Esophagus muscularis mucosa (tissue), 4 donors: ENCODE measurements at regions not wholly inside any gene's neighbourhood (a gene's known extent, or its start where the extent isn't known, plus 50 kb on each side); places are given as distances from the start of the nearest gene placed in this dataset.

ENCODE experiments used
- DNase-seq: peaks from one replicate; pipeline ENCODE4 v3.0.0-alpha.2; 2017; ENCODE audit errors: extremely low spot score
- H3K27ac ChIP-seq, 4 donors: fragments of 200-600 bp; sonication (generic); replicated peaks in 1 of 4; 1 replicate in 3 of 4; 2 replicates in 1 of 4; pipeline ENCODE4 v1.5.1; 2016 to 2019; ENCODE audit warnings: mild to moderate bottlenecking in 1 of 4
- H3K27me3 ChIP-seq, 4 donors: fragments of 200-600 bp; sonication (generic); one replicate each; pipeline versions ENCODE4 v1.5.1 to v1.6.0; 2016 to 2019
- H3K36me3 ChIP-seq, 4 donors: fragments of 200-600 bp; sonication (generic); one replicate each; pipeline ENCODE4 v1.5.1; 2016 to 2019
- H3K4me1 ChIP-seq, 4 donors: fragments of 200-600 bp; sonication (generic); one replicate each; pipeline ENCODE4 v1.5.1; 2016 to 2019
- H3K4me3 ChIP-seq, 4 donors: fragments of 200-600 bp; sonication (generic); 1 replicate in 2 of 4; 2 replicates in 2 of 4; pipeline ENCODE4 v1.5.1; 2016 to 2019; ENCODE audit warnings: mild to moderate bottlenecking in 4 of 4, moderate library complexity in 1 of 4
- H3K9me3 ChIP-seq, 4 donors: fragments of 200-600 bp; sonication (generic); 1 replicate in 3 of 4; 2 replicates in 1 of 4; pipeline ENCODE4 v1.5.1; 2016 to 2019
- EP300 ChIP-seq: sonication (generic); formaldehyde crosslinking; IDR thresholded peaks from one replicate; pipeline ENCODE4 v1.6.1; 2017; ENCODE audit warnings: antibody characterized with exemption
- POLR2A ChIP-seq: fragments of 450-650 bp; IDR thresholded peaks from one replicate; pipeline ENCODE4 v1.6.1; 2017; ENCODE audit warnings: antibody characterized with exemption, moderate library complexity, mild to moderate bottlenecking, low read depth
- POLR2AphosphoS5 ChIP-seq, 2 donors: sonication (generic); formaldehyde crosslinking; IDR thresholded peaks; one replicate each; pipeline ENCODE4 v1.6.1; 2017; ENCODE audit warnings: antibody characterized with exemption in 2 of 2
- WGBS: methylation state at CpG from one replicate; pipeline ENCODE4 v1.1.5; 2018; 5-methylcytosine and 5-hydroxymethylcytosine counted together
- intact Hi-C: fragments of 100-400 bp; cut with DNase I; formaldehyde crosslinking; loops from one replicate; pipeline ENCODE4 v1.15.1; 2023
- TF ChIP-seq, protein P1 (sequence below), 3 experiments: fragments of 200-600 bp in 2 of 3; fragments of 450-650 bp in 1 of 3; sonication (generic) in 2 of 3; IDR thresholded peaks; one replicate each; pipeline ENCODE4 v1.5.1; 2017 to 2019; ENCODE audit warnings: antibody characterized with exemption in 3 of 3, mild to moderate bottlenecking in 2 of 3, moderate library complexity in 1 of 3

DNA sequence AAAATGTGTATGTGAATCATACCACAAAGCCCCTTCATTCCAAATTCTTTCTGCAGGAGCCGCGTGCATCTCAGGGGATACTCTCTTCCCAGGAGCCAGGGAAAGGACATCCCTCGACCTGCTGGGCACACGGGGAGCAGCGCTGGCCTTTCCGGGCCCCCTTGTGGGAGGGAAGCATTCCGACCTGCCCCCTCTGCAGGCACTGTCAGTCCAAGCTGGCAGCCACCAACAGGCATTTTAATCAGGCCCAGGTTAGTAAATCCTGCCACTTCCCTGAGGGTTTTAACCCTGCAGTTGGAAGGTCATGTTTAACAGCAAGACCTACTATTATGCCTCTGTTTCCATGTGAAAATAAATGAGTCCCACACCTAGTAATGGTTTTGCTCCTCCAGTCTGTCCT lies 391.5 kb downstream of the SHANK2 start:
- H3K27ac ChIP-seq, result no peak overlapping the region
- no peak overlapping the region for H3K4me3 ChIP-seq
- TF ChIP-seq POLR2AphosphoS5 (IDR thresholded peaks at IDR 0.05), result no peak
- no peak for TF ChIP-seq POLR2A
- TF ChIP-seq EP300, result no peak
- TF ChIP-seq, protein P1, sequence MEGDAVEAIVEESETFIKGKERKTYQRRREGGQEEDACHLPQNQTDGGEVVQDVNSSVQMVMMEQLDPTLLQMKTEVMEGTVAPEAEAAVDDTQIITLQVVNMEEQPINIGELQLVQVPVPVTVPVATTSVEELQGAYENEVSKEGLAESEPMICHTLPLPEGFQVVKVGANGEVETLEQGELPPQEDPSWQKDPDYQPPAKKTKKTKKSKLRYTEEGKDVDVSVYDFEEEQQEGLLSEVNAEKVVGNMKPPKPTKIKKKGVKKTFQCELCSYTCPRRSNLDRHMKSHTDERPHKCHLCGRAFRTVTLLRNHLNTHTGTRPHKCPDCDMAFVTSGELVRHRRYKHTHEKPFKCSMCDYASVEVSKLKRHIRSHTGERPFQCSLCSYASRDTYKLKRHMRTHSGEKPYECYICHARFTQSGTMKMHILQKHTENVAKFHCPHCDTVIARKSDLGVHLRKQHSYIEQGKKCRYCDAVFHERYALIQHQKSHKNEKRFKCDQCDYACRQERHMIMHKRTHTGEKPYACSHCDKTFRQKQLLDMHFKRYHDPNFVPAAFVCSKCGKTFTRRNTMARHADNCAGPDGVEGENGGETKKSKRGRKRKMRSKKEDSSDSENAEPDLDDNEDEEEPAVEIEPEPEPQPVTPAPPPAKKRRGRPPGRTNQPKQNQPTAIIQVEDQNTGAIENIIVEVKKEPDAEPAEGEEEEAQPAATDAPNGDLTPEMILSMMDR (IDR thresholded peaks at IDR 0.05), result no peak
- H3K27me3 ChIP-seq, result no peaks in the 10 kb centered on the region
- no peaks in the 10 kb centered on the region for H3K36me3 ChIP-seq
- DNase-seq, result no peak
- H3K4me1 ChIP-seq, result no peaks in the 10 kb centered on the region
- no peaks in the 10 kb centered on the region for H3K9me3 ChIP-seq
- WGBS, result 52% methylated on average over 7 of the region's 7 CpGs
- intact Hi-C loops, result no loop called here

DNA sequence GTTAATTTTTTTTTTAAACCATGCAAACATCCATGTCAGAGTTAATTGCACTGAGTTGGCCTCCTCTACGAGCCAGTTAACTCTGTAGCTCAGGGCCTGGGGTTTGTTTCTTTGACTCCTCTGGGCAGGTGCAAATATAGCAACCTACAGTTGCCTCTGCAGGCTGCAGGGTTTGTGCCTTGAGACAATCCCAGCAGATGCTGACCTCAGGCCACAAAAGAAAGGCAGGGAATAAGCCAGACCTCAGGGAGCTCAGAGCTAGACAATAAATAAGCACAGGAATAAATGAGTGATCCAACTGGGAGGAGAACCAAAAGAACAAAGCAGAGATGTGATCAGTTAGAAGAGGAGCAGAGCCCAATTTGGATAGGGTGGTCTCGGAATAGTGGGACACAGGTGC lies 390.8 kb downstream of the SHANK2 start:
- 75% methylated on average over 2 of the region's 2 CpGs for WGBS
- Histone ChIP-seq H3K27ac (no peak overlapping the region), H3K27me3 (no peaks in the 10 kb centered on the region), H3K9me3 (no peaks in the 10 kb centered on the region), H3K4me3 (no peak overlapping the region), H3K4me1 (no peaks in the 10 kb centered on the region), H3K36me3 (no peaks in the 10 kb centered on the region)
- no peak for DNase-seq
- no peak for TF ChIP-seq POLR2A
- no peak for TF ChIP-seq EP300
- TF ChIP-seq, protein P1 (IDR thresholded peaks at IDR 0.05), result no peak
- no peak for TF ChIP-seq POLR2AphosphoS5 (IDR thresholded peaks at IDR 0.05)
- intact Hi-C loops, result no loop called here

DNA sequence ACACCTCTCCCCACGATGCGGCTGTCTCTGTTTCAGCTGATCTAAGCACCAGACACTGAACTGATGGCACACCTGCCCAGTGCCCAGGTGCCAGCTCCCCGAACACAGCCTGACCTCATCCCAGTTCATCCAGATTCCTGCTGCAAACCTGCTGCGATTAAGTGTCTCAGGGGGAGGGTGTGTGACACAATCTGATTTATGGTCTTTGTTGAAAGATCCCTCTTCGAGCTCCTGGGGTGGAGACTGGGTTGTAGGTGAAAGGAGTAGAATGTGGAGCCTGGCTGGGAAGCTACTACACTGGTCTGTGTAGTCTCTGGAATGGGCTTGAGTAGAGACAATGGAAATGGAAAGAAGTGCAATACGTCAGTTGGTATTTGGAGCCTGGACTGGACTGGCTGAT lies 390.3 kb downstream of the SHANK2 start:
- intact Hi-C loops, result no loop called here

DNA sequence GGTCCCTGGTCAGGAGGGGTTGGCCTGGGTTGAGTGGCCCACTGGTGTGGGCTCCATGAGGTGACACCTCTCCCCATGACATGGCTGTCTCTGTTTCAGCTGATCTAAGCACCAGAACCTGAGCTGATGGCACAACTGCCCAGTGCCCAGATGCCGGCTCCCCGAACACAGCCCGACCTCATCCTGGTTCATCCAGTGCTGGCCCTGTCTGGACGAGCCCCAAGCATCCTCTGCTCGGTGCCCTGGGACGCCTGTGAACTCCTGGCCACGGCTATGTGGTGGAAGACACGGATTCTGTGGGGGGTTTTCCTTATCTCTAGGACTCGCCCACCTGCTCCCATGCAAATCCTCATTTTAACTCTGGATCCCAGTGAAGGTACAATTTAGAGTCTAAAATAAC lies 389.2 kb downstream of the SHANK2 start:
- Histone ChIP-seq H3K27me3 (no peaks in the 10 kb centered on the region), H3K9me3 (no peaks in the 10 kb centered on the region), H3K4me1 (no peaks in the 10 kb centered on the region), H3K27ac (no peak overlapping the region), H3K36me3 (no peaks in the 10 kb centered on the region), H3K4me3 (no peak overlapping the region)
- TF ChIP-seq, protein P1 (IDR thresholded peaks at IDR 0.05), result no peak
- TF ChIP-seq POLR2A (no peak), POLR2AphosphoS5 (IDR thresholded peaks at IDR 0.05) (no peak), EP300 (no peak)
- 93% methylated on average over 6 of the region's 9 CpGs for WGBS
- no peak for DNase-seq
- intact Hi-C loops, result no loop called here

More for the DNA sequence above, 390.3 kb downstream of the SHANK2 start:
- H3K27me3 ChIP-seq, result no peaks in the 10 kb centered on the region
- no peak for DNase-seq
- H3K4me1 ChIP-seq, result no peaks in the 10 kb centered on the region
- H3K4me3 ChIP-seq, result no peak overlapping the region
- no peaks in the 10 kb centered on the region for H3K9me3 ChIP-seq
- 57% methylated on average over 4 of the region's 6 CpGs for WGBS
- H3K36me3 ChIP-seq, result no peaks in the 10 kb centered on the region
- TF ChIP-seq POLR2A (no peak), POLR2AphosphoS5 (IDR thresholded peaks at IDR 0.05) (no peak), EP300 (no peak)
- TF ChIP-seq, protein P1 (IDR thresholded peaks at IDR 0.05), result no peak
- no peak overlapping the region for H3K27ac ChIP-seq

DNA sequence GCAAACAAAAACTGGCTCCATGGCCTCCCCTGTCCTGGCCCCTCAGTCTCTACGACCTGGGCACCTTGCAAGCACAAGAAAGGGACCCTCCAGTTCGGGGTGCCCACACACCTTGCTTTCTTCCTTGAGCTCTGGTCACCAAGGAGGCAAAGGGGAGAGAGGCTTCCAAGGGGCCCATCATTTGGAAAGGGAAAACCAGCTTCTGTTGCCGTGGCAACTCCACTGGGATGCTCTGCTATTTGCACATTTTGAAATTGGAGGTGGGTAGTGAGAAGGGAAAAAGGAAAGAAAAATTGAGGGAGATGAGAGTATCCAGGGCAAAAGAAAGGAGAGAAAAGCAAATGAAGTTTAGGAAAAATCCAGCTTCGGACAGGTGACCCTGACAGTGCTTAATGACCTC lies 388.4 kb downstream of the SHANK2 start:
- WGBS, result 93% methylated on average over 4 of the region's 4 CpGs
- intact Hi-C loops, result no loop called here
- no peak overlapping the region for H3K27ac ChIP-seq
- no peak for DNase-seq
- TF ChIP-seq POLR2AphosphoS5 (IDR thresholded peaks at IDR 0.05) (no peak), POLR2A (no peak), EP300 (no peak)
- TF ChIP-seq, protein P1 (IDR thresholded peaks at IDR 0.05), result no peak
- H3K27me3 ChIP-seq, result no peaks in the 10 kb centered on the region
- H3K4me1 ChIP-seq, result no peaks in the 10 kb centered on the region
- no peaks in the 10 kb centered on the region for H3K9me3 ChIP-seq
- no peaks in the 10 kb centered on the region for H3K36me3 ChIP-seq
- no peak overlapping the region for H3K4me3 ChIP-seq
